T-cell (primary cell): ENCODE measurements at regions not wholly inside any gene's neighbourhood (a gene's known extent, or its start where the extent isn't known, plus 50 kb on each side); places are given as distances from the start of the nearest gene placed in this dataset.

ENCODE experiments used
- ATAC-seq, 4 experiments: fragments of 200-7000 bp in 3 of 4; fragments of 150-1000 bp in 1 of 4; cut with Tn5 transposase; replicated peaks in 1 of 4; 1 replicate in 3 of 4; 2 replicates in 1 of 4; pipeline ENCODE4 v1.10.0; 2021; ENCODE audit warnings: moderate library complexity in 3 of 4, mild to moderate bottlenecking in 2 of 4, moderate number of reproducible peaks in 1 of 4
- CTCF ChIA-PET, 2 donors: fragments of 300-600 bp; sonication (Branson Sonifier 250); formaldehyde crosslinking; loops; one replicate each; lab custom pipeline; 2022; ENCODE audit warnings: antibody characterized with exemption in 2 of 2; lab: Charles Lee
- POLR2A ChIA-PET, 2 donors: fragments of 300-600 bp; sonication (Branson Sonifier 250); formaldehyde crosslinking; loops; one replicate each; lab custom pipeline; 2022; ENCODE audit warnings: antibody characterized with exemption in 2 of 2; lab: Charles Lee
- DNase-seq, 35 experiments: peaks; one replicate each; pipeline versions ENCODE4 v3.0.0 to v3.0.0-alpha.2; 2013 to 2023
- H3K27ac ChIP-seq: one replicate; pipeline ENCODE4 v1.5.1; 2013; ENCODE audit warnings: low read length
- H3K27me3 ChIP-seq, 2 experiments: replicated peaks in 1 of 2; 1 replicate in 1 of 2; 2 replicates in 1 of 2; pipeline versions ENCODE4 v1.6.1 to v1.7.0; 2013; ENCODE audit warnings: low read length in 1 of 2, mixed read lengths in 1 of 2; ENCODE audit not compliant: control insufficient read depth in 2 of 2, insufficient read depth in 2 of 2; ENCODE audit errors: extremely low read depth in 1 of 2
- H3K36me3 ChIP-seq, 2 donors: 1 replicate in 1 of 2; 2 replicates in 1 of 2; pipeline versions ENCODE4 v1.6.1 to v1.7.0; 2013; ENCODE audit warnings: low read length in 1 of 2; ENCODE audit not compliant: control insufficient read depth in 2 of 2, insufficient read depth in 1 of 2; ENCODE audit errors: extremely low read depth in 1 of 2
- H3K4me1 ChIP-seq, 2 experiments: 1 replicate in 1 of 2; 2 replicates in 1 of 2; pipeline versions ENCODE4 v1.6.1 to v1.7.0; 2013; ENCODE audit warnings: low read length in 2 of 2, mixed read lengths in 1 of 2; ENCODE audit not compliant: insufficient read depth in 2 of 2, control insufficient read depth in 1 of 2; ENCODE audit errors: extremely low read depth in 1 of 2
- H3K4me3 ChIP-seq, 2 donors: 1 replicate in 1 of 2; 2 replicates in 1 of 2; pipeline versions ENCODE4 v1.5.1 to v1.7.0; 2013; ENCODE audit warnings: mild to moderate bottlenecking in 2 of 2, low read length in 1 of 2, moderate library complexity in 1 of 2; ENCODE audit not compliant: control insufficient read depth in 1 of 2; ENCODE audit errors: extremely low read depth in 1 of 2
- H3K9me3 ChIP-seq: 2 replicates; pipeline ENCODE4 v1.7.0; 2013
- H3K27ac Mint-ChIP-seq, 2 donors: one replicate each; pipeline ENCODE4 v1.8.0; 2020 to 2021; ENCODE audit warnings: mild to moderate bottlenecking in 2 of 2, mixed read lengths in 2 of 2
- H3K27me3 Mint-ChIP-seq, 2 donors: one replicate each; pipeline ENCODE4 v1.8.0; 2021 to 2022; ENCODE audit warnings: mixed read lengths in 2 of 2
- H3K36me3 Mint-ChIP-seq: one replicate; pipeline ENCODE4 v1.8.0; 2021; ENCODE audit warnings: mixed read lengths
- H3K4me1 Mint-ChIP-seq, 3 donors: one replicate each; pipeline ENCODE4 v1.8.0; 2020 to 2022; ENCODE audit warnings: mixed read lengths in 3 of 3, mild to moderate bottlenecking in 1 of 3
- H3K4me3 Mint-ChIP-seq, 3 donors: one replicate each; pipeline ENCODE4 v1.8.0; 2020 to 2022; ENCODE audit warnings: mild to moderate bottlenecking in 3 of 3, mixed read lengths in 3 of 3, moderate library complexity in 3 of 3
- H3K9me3 Mint-ChIP-seq, 3 donors: one replicate each; pipeline ENCODE4 v1.8.0; 2020 to 2022; ENCODE audit warnings: mixed read lengths in 3 of 3
- WGBS: methylation state at CpG from one replicate; pipeline ENCODE4 v1.1.5; 2013; ENCODE audit warnings: missing lambda C conversion rate; ENCODE audit not compliant: insufficient coverage; 5-methylcytosine and 5-hydroxymethylcytosine counted together

DNA sequence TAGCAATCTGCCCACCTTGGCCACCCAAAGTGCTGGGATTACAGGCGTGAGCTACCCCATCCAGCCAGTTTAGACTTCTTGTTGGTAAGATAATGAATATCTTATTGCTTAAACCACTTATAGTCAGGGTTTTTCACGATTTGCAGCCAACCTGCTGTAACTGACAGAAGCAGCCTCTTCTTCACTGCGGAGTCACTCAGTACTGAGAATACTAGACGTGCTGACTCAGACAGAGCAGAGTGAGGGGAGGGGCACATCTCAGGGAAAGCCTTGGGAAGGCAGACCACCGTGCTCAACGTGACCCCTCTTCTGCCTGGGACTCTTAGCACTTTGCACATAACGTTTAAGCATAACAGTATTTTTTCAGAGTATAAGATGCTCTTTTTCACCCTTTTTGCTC, 74.3 kb upstream of the ARHGEF7 start:
- no peak for DNase-seq
- no peaks in the 10 kb centered on the region for H3K9me3 Mint-ChIP-seq
- 66% methylated on average over 5 of the region's 7 CpGs for WGBS
- POLR2A ChIA-PET: interaction anchor here in 1 of 2 donors (0.6 kb wide), 1 partner anchor 10 kb away, joined by 3 read pairs; no protein-coding TSS in a partner anchor
- no peaks in the 10 kb centered on the region for H3K36me3 ChIP-seq
- CTCF ChIA-PET: no interaction called here
- no peaks in the 10 kb centered on the region for H3K36me3 Mint-ChIP-seq
- H3K27ac ChIP-seq: no peak overlapping the region
- ATAC-seq: no peak
- H3K27ac Mint-ChIP-seq: no peak overlapping the region
- no peaks in the 10 kb centered on the region for H3K4me1 ChIP-seq
- no peak overlapping the region for H3K4me3 Mint-ChIP-seq
- no peaks in the 10 kb centered on the region for H3K4me1 Mint-ChIP-seq
- peaks cover 10 to 28% of the 10 kb centered on the region in 2 donors for H3K27me3 Mint-ChIP-seq
- no peak overlapping the region for H3K4me3 ChIP-seq
- H3K9me3 ChIP-seq: no peaks in the 10 kb centered on the region
- H3K27me3 ChIP-seq: peaks cover 0 to 11% of the 10 kb centered on the region in 2 experiments

DNA sequence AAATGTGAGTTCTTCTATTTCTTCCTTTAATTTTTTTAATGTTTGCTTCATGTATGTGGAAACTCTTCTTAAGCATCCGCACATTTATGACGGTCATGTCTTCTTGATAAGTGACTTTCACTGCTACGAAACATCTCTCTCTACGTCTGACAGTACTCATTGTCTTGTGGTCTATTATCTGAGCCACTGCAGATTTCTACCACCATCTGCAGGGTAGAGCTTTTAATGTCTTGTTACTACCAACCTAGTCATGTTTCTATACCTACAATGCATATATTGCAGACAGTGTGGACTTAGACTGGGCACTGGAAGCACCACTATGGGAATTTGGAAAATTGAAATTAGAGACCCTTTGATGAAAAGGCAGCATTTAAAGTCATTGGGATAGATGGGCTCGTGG, 75.4 kb upstream of the ARHGEF7 start:
- Mint-ChIP-seq H3K36me3 (no peaks in the 10 kb centered on the region), H3K27me3 (peaks cover 10 to 28% of the 10 kb centered on the region in 2 donors), H3K4me3 (no peak overlapping the region), H3K27ac (no peak overlapping the region), H3K9me3 (no peaks in the 10 kb centered on the region), H3K4me1 (no peaks in the 10 kb centered on the region)
- Histone ChIP-seq H3K36me3 (no peaks in the 10 kb centered on the region), H3K27me3 (peaks cover 0 to 8% of the 10 kb centered on the region in 2 experiments), H3K9me3 (no peaks in the 10 kb centered on the region), H3K4me3 (no peak overlapping the region), H3K4me1 (no peaks in the 10 kb centered on the region), H3K27ac (no peak overlapping the region)
- ATAC-seq (no peak), DNase-seq (no peak)
- CTCF ChIA-PET: no interaction called here
- WGBS: 80% methylated on average over 3 of the region's 5 CpGs
- POLR2A ChIA-PET: no interaction called here

GRCh38 chr13:111038887-111039286, 76.2 kb upstream of the ARHGEF7 start:
- WGBS: 81% methylated on average over 4 of the region's 7 CpGs
- Mint-ChIP-seq H3K9me3 (no peaks in the 10 kb centered on the region), H3K36me3 (no peaks in the 10 kb centered on the region), H3K4me3 (no peak overlapping the region), H3K27ac (no peak overlapping the region), H3K4me1 (no peaks in the 10 kb centered on the region), H3K27me3 (peaks cover 13 to 28% of the 10 kb centered on the region in 2 donors)
- no peak for ATAC-seq
- ChIA-PET POLR2A (no interaction called here), CTCF (no interaction called here)
- no peaks in the 10 kb centered on the region for H3K36me3 ChIP-seq
- H3K4me1 ChIP-seq: no peaks in the 10 kb centered on the region
- H3K9me3 ChIP-seq: no peaks in the 10 kb centered on the region
- H3K4me3 ChIP-seq: no peak overlapping the region
- H3K27me3 ChIP-seq: peaks cover 0 to 8% of the 10 kb centered on the region in 2 experiments
- H3K27ac ChIP-seq: no peak overlapping the region
- no peak for DNase-seq

DNA sequence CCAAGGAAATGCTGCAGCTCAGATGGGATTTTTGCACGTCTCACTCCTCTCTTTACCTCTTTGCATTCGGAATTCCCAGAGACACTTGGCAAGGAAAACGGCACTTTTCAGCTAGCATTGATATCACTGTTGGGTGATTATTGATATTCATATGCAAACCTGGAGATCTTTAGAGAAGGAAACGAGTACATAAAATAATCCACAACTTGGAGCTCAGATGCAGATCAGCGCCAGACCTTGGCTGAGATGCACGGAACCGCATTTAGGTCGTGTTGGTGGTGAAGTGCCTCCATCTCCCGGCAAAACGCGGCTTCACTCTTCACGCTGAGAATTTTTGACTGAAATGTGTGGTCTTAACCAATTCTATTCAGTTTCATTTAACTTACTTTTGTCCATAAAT, 77.2 kb upstream of the ARHGEF7 start:
- Mint-ChIP-seq H3K4me1 (no peaks in the 10 kb centered on the region), H3K36me3 (no peaks in the 10 kb centered on the region), H3K27me3 (peaks cover 17 to 32% of the 10 kb centered on the region in 2 donors), H3K4me3 (no peak overlapping the region), H3K9me3 (no peaks in the 10 kb centered on the region), H3K27ac (no peak overlapping the region)
- Histone ChIP-seq H3K9me3 (no peaks in the 10 kb centered on the region), H3K36me3 (no peaks in the 10 kb centered on the region), H3K4me3 (no peak overlapping the region), H3K27me3 (peaks cover 0 to 12% of the 10 kb centered on the region in 2 experiments), H3K4me1 (no peaks in the 10 kb centered on the region), H3K27ac (no peak overlapping the region)
- POLR2A ChIA-PET: no interaction called here
- ATAC-seq (no peak), DNase-seq (no peak)
- 59% methylated on average over 3 of the region's 12 CpGs for WGBS
- CTCF ChIA-PET: no interaction called here

DNA sequence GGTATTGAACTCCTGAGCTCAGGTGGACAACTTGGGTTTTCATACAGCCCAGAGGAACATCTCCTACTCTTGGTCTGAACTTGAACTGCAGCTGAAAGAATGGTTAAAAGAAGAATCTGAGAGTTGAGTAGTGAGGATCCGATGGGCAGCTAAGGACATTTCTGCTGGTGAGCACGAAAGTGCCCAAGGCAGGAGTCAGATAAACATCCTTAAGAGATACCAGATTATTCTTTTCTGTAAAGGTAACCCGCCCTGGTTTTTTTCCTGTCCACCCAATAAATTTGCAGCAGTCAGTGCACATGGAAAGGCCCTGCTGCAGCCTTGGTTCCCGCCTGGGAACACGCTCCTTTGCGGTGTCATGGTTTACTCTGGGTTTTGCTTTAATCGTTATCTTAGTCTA, 78.4 kb upstream of the ARHGEF7 start:
- WGBS: 94% methylated on average over 5 of the region's 7 CpGs
- POLR2A ChIA-PET: no interaction called here
- Histone ChIP-seq H3K27ac (no peak overlapping the region), H3K9me3 (no peaks in the 10 kb centered on the region), H3K27me3 (peaks cover 0 to 24% of the 10 kb centered on the region in 2 experiments), H3K4me1 (no peaks in the 10 kb centered on the region), H3K36me3 (no peaks in the 10 kb centered on the region), H3K4me3 (no peak overlapping the region)
- DNase-seq (no peak), ATAC-seq (no peak)
- H3K9me3 Mint-ChIP-seq: no peaks in the 10 kb centered on the region
- no peak overlapping the region for H3K27ac Mint-ChIP-seq
- H3K36me3 Mint-ChIP-seq: no peaks in the 10 kb centered on the region
- CTCF ChIA-PET: no interaction called here
- H3K4me1 Mint-ChIP-seq: peaks cover 0 to 1% (median 0%) of the 10 kb centered on the region in 3 donors
- peaks cover 13 to 28% of the 10 kb centered on the region in 2 donors for H3K27me3 Mint-ChIP-seq
- no peak overlapping the region for H3K4me3 Mint-ChIP-seq

- no peak overlapping the region for H3K27ac Mint-ChIP-seq
- POLR2A ChIA-PET: no interaction called here
- Histone ChIP-seq H3K9me3 (no peaks in the 10 kb centered on the region), H3K4me1 (no peaks in the 10 kb centered on the region), H3K4me3 (no peak overlapping the region), H3K27ac (no peak overlapping the region), H3K27me3 (peaks cover 0 to 28% of the 10 kb centered on the region in 2 experiments), H3K36me3 (no peaks in the 10 kb centered on the region)
- ATAC-seq: no peak
- no peaks in the 10 kb centered on the region for H3K9me3 Mint-ChIP-seq
- CTCF ChIA-PET: interaction anchor here in 1 of 2 donors (0.6 kb wide), 1 partner anchor 397 kb away, joined by 3 read pairs; no protein-coding TSS in a partner anchor
- H3K27me3 Mint-ChIP-seq: peaks cover 13 to 27% of the 10 kb centered on the region in 2 donors
- 88% methylated on average over 8 of the region's 10 CpGs for WGBS
- no peaks in the 10 kb centered on the region for H3K36me3 Mint-ChIP-seq
- DNase-seq: no peak
- no peak overlapping the region for H3K4me3 Mint-ChIP-seq
- H3K4me1 Mint-ChIP-seq: peaks cover 0 to 2% (median 0%) of the 10 kb centered on the region in 3 donors
Observed at GRCh38 chr13:111035861-111036260, 79.2 kb upstream of the ARHGEF7 start.

DNA sequence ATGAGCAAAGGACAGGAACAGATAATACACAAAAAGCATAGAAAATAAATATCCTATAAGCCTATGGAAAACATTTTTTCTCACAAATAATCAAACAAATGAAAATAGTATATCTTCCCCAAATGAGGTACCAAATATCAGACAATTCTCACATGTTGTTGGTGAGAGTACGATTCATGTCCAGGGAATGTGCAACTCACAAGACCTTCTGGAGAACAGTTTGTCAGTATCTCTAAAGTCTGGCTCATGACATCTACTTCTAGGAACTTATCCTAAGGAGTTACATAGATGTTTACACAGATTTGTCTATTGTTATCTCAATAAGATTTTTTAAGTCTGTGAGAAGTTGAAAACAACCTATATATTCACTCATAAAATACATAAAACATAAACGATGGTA, 80.3 kb upstream of the ARHGEF7 start:
- no CpG with 5 or more reads among the region's 2 CpGs for WGBS
- DNase-seq: no peak
- no peak overlapping the region for H3K27ac ChIP-seq
- H3K27me3 ChIP-seq: peaks cover 0 to 29% of the 10 kb centered on the region in 2 experiments
- ChIA-PET CTCF (no interaction called here), POLR2A (no interaction called here)
- H3K9me3 ChIP-seq: no peaks in the 10 kb centered on the region
- H3K4me1 Mint-ChIP-seq: peaks cover 0 to 2% (median 0%) of the 10 kb centered on the region in 3 donors
- no peak for ATAC-seq
- H3K36me3 Mint-ChIP-seq: no peaks in the 10 kb centered on the region
- peaks cover 13 to 24% of the 10 kb centered on the region in 2 donors for H3K27me3 Mint-ChIP-seq
- no peaks in the 10 kb centered on the region for H3K9me3 Mint-ChIP-seq
- H3K4me1 ChIP-seq: no peaks in the 10 kb centered on the region
- no peaks in the 10 kb centered on the region for H3K36me3 ChIP-seq
- H3K4me3 Mint-ChIP-seq: no peak overlapping the region
- no peak overlapping the region for H3K4me3 ChIP-seq
- no peak overlapping the region for H3K27ac Mint-ChIP-seq
